HepG2 (cell line): ENCODE measurements at regions not wholly inside any gene's neighbourhood (a gene's known extent, or its start where the extent isn't known, plus 50 kb on each side); places are given as distances from the start of the nearest gene placed in this dataset.

Experiments used
- ATAC-seq: fragments of 200-7000 bp; cut with Tn5 transposase; 3 replicates; pipeline ENCODE4 v1.9.1; 2020; ENCODE audit warnings: mild to moderate bottlenecking, moderate library complexity
- BruUV-seq: library from RNA; stranded (reverse); fragments of 400-500 nt; replicated peaks from 2 replicates; lab custom pipeline; 2021; lab: Mats Ljungman, UMichigan
- CTCF ChIA-PET: fragments of 300-600 bp; formaldehyde crosslinking; extraction: SDS; loops from one replicate; lab custom pipeline; 2021; ENCODE audit warnings: low total read pairs, inconsistent platforms, low intra/inter-chr PET ratio; lab: Yijun Ruan, JAX
- POLR2A ChIA-PET: fragments of 350-600 bp; sonication (Branson Sonifier 250); formaldehyde crosslinking; loops from one replicate; lab custom pipeline; 2020; ENCODE audit warnings: antibody characterized with exemption, inconsistent platforms; lab: Yijun Ruan, JAX
- DNase-seq: peaks from one replicate; pipeline ENCODE4 v3.0.0-alpha.2; 2015; ENCODE audit warnings: low spot score
- FAIRE-seq: peaks from 3 replicates; lab custom pipeline; 2011; peaks lifted over from hg19 to GRCh38; lab: Jason Lieb, UNC
- H2AFZ ChIP-seq: one replicate; pipeline ENCODE4 v1.6.1; 2011; ENCODE audit warnings: low read length, inconsistent platforms
- H3K27ac ChIP-seq: fragments of 300-600 bp; 3 replicates; pipeline ENCODE4 v1.8.0; 2011; ENCODE audit warnings: mixed run types, mild to moderate bottlenecking, mixed read lengths, low read length, inconsistent platforms; ENCODE audit not compliant: insufficient read depth; ENCODE audit errors: extremely low read length
- H3K27me3 ChIP-seq, 2 experiments: fragments of 200-600 bp in 1 of 2; 2 replicates in 1 of 2; 3 replicates in 1 of 2; pipeline versions ENCODE4 v1.6.0 to v1.8.0; 2011; ENCODE audit warnings: low read length in 2 of 2, mild to moderate bottlenecking in 2 of 2, moderate library complexity in 2 of 2, inconsistent platforms in 1 of 2; ENCODE audit not compliant: insufficient read depth in 2 of 2, control insufficient read depth in 1 of 2
- H3K36me3 ChIP-seq, 2 experiments: fragments of 200-600 bp in 1 of 2; replicated peaks in 1 of 2; 2 replicates in 1 of 2; 3 replicates in 1 of 2; pipeline versions ENCODE4 v1.5.1 to v1.8.0; 2011; ENCODE audit warnings: low read length in 2 of 2, inconsistent platforms in 1 of 2; ENCODE audit not compliant: insufficient read depth in 2 of 2, control insufficient read depth in 1 of 2
- H3K4me1 ChIP-seq: 2 replicates; pipeline ENCODE4 v1.5.1; 2012; ENCODE audit warnings: low read length, inconsistent platforms; ENCODE audit not compliant: insufficient read depth
- H3K4me2 ChIP-seq: 2 replicates; pipeline ENCODE4 v1.6.0; 2011; ENCODE audit warnings: low read depth, low read length, inconsistent platforms
- H3K4me3 ChIP-seq, 3 experiments: fragments of 200-600 bp in 1 of 3; sonication (generic), shearing (Covaris generic) in 1 of 3; replicated peaks in 1 of 3; 2 replicates each; pipeline ENCODE4 v1.5.1; 2011 to 2016; ENCODE audit warnings: low read length in 3 of 3, inconsistent platforms in 2 of 3, low read depth in 2 of 3, mild to moderate bottlenecking in 2 of 3, control low read depth in 1 of 3, mixed read lengths in 1 of 3; ENCODE audit not compliant: insufficient read depth in 1 of 3
- H3K79me2 ChIP-seq: one replicate; pipeline ENCODE4 v1.6.1; 2011; ENCODE audit warnings: low read length, inconsistent platforms; ENCODE audit not compliant: insufficient read depth
- H3K9ac ChIP-seq: 2 replicates; pipeline ENCODE4 v1.6.0; 2011; ENCODE audit warnings: mild to moderate bottlenecking, low read depth, low read length, inconsistent platforms; ENCODE audit not compliant: insufficient read depth
- H3K9me3 ChIP-seq: 2 replicates; pipeline ENCODE4 v1.5.1; 2012; ENCODE audit warnings: mild to moderate bottlenecking, low read length
- H4K20me1 ChIP-seq: 2 replicates; pipeline ENCODE4 v1.6.0; 2011; ENCODE audit warnings: inconsistent platforms, mild to moderate bottlenecking, low read length, moderate library complexity; ENCODE audit not compliant: insufficient read depth
- ELF1 ChIP-seq: sonication (generic); formaldehyde crosslinking; IDR thresholded peaks from 2 replicates; pipeline ENCODE4 v1.4.0; 2020; ENCODE audit warnings: missing genetic modification reagents
- SMYD3 ChIP-seq: sonication (generic); formaldehyde crosslinking; IDR thresholded peaks from 2 replicates; pipeline ENCODE4 v1.8.1; 2023; ENCODE audit warnings: mild to moderate bottlenecking, missing genetic modification reagents
- SRF ChIP-seq: IDR thresholded peaks from 2 replicates; pipeline ENCODE4 v1.6.1; 2011; ENCODE audit warnings: mild to moderate bottlenecking, low read depth, low read length, moderate library complexity
- TCF12 ChIP-seq, 2 experiments: fragments of 450-650 bp in 1 of 2; sonication (generic) in 1 of 2; formaldehyde crosslinking in 1 of 2; IDR thresholded peaks; 2 replicates each; pipeline versions ENCODE4 v1.6.1 to v1.8.0; 2017 to 2022; ENCODE audit warnings: antibody characterized with exemption in 1 of 2, mild to moderate bottlenecking in 1 of 2, missing genetic modification reagents in 1 of 2, moderate library complexity in 1 of 2
- ZBTB49 ChIP-seq: sonication (generic); formaldehyde crosslinking; IDR thresholded peaks from 2 replicates; pipeline ENCODE4 v1.4.0; 2020; ENCODE audit warnings: missing genetic modification reagents, borderline replicate concordance
- ZNF234 ChIP-seq: sonication (generic); formaldehyde crosslinking; conservative IDR thresholded peaks from 2 replicates; pipeline ENCODE4 v1.5.1; 2020; ENCODE audit warnings: mild to moderate bottlenecking, missing genetic modification reagents
- ZNF598 ChIP-seq: sonication (generic); formaldehyde crosslinking; IDR thresholded peaks from 2 replicates; pipeline ENCODE4 v1.5.1; 2020; ENCODE audit warnings: mild to moderate bottlenecking, missing genetic modification reagents, borderline replicate concordance
- ZNF878 ChIP-seq: sonication (generic); formaldehyde crosslinking; IDR thresholded peaks from 2 replicates; pipeline ENCODE4 v1.8.1; 2023; ENCODE audit warnings: mild to moderate bottlenecking, missing genetic modification reagents, moderate library complexity
- WGBS: methylation state at CpG from one replicate; pipeline ENCODE4 v1.1.6; 2017; ENCODE audit warnings: low lambda C conversion rate; 5-methylcytosine and 5-hydroxymethylcytosine counted together
- in situ Hi-C: cut with HindIII; loops from 2 replicates; pipeline ENCODE4 v1.10.0; 2017; ENCODE audit warnings: low pct_unique_long_range_greater_than_20kb; ENCODE audit not compliant: extremely low pct_ligation_motif_present
- intact Hi-C: fragments of 100-400 bp; cut with micrococcal nuclease; formaldehyde crosslinking; loops from one replicate; pipeline ENCODE4 v1.10.0; 2022; ENCODE audit not compliant: unreplicated experiment

GRCh38 chr3:68060191-68060590 is 405.8 kb upstream of the SUCLG2 start:
- Histone ChIP-seq H4K20me1 (no peaks in the 10 kb centered on the region), H3K9ac (no peak overlapping the region), H2AFZ (no peak overlapping the region), H3K9me3 (no peaks in the 10 kb centered on the region), H3K27ac (no peak overlapping the region), H3K4me2 (no peak overlapping the region), H3K36me3 (no peaks in the 10 kb centered on the region), H3K4me1 (no peaks in the 10 kb centered on the region), H3K4me3 (no peak overlapping the region), H3K27me3 (no peaks in the 10 kb centered on the region), H3K79me2 (no peaks in the 10 kb centered on the region)
- no TSS peak for BruUV-seq
- CTCF ChIA-PET: no interaction called here
- TF ChIP-seq ELF1 (CRISPR knock-in tag) (no peak), ZBTB49 (CRISPR knock-in tag) (no peak), SMYD3 (CRISPR knock-in tag) (no peak), ZNF234 (CRISPR knock-in tag) (no peak), TCF12 (IDR thresholded peaks at IDR 0.05) (no peak), TCF12 (CRISPR knock-in tag; IDR thresholded peaks at IDR 0.05) (no peak), ZNF878 (CRISPR knock-in tag) (no peak), SRF (no peak), ZNF598 (CRISPR knock-in tag) (no peak)
- POLR2A ChIA-PET: no interaction called here
- in situ Hi-C loops (no loop called here), intact Hi-C loops (no loop called here)
- no peak for ATAC-seq
- FAIRE-seq: no peak
- WGBS: 88% methylated on average over 2 of the region's 3 CpGs
- no peak for DNase-seq
